NCI-H1105 treated with DMSO at 0.1 percent for 48 hours (cell line): ENCODE measurements at regions not wholly inside any gene's neighbourhood (a gene's known extent, or its start where the extent isn't known, plus 50 kb on each side); places are given as distances from the start of the nearest gene placed in this dataset.
A peak's percentile ranks its signal among the peaks of the same experiment; 100 is the strongest.
"Not testable (repeated sequence)": the region's sequence is repeated elsewhere in the genome, so short reads cannot be mapped to it uniquely, and the experiment has no call there.

Source experiments
- DNase-seq: peaks from one replicate; lab custom pipeline; 2025; lab: John Stamatoyannopoulos, UW

- no peak for DNase-seq
Measured at GRCh38 chr4:181807771-181808170, 435.4 kb upstream of the TENM3 start.

- no peak for DNase-seq
Measured at GRCh38 chr4:181810711-181811110, 432.5 kb upstream of the TENM3 start.

- not testable (repeated sequence) for DNase-seq
Measured at GRCh38 chr4:181811550-181811949, 431.7 kb upstream of the TENM3 start.

- DNase-seq: peak; percentile 63
Measured at GRCh38 chr4:181819946-181820345, 423.3 kb upstream of the TENM3 start.

GRCh38 chr4:181820553-181820952 lies 422.6 kb upstream of the TENM3 start:
- no peak for DNase-seq

- DNase-seq: peak; percentile 49
Measured at GRCh38 chr4:181821039-181822004, 421.9 kb upstream of the TENM3 start.

GRCh38 chr4:181822005-181822375 lies 421.2 kb upstream of the TENM3 start:
- DNase-seq: peak; percentile 60

- no peak for DNase-seq
Measured at GRCh38 chr4:181823183-181823582, 420.0 kb upstream of the TENM3 start.

- no peak for DNase-seq
Measured at GRCh38 chr4:181823645-181824044, 419.6 kb upstream of the TENM3 start.

- DNase-seq: no peak
Measured at GRCh38 chr4:181825564-181825963, 417.6 kb upstream of the TENM3 start.

- no peak for DNase-seq
Measured at GRCh38 chr4:181827246-181827645, 416.0 kb upstream of the TENM3 start.

GRCh38 chr4:181830404-181831035 lies 412.7 kb upstream of the TENM3 start:
- no peak for DNase-seq

GRCh38 chr4:181834071-181834470 lies 409.1 kb upstream of the TENM3 start:
- no peak for DNase-seq

- DNase-seq: no peak
Measured at GRCh38 chr4:181835348-181835747, 407.9 kb upstream of the TENM3 start.

- DNase-seq: no peak
Measured at GRCh38 chr4:181838253-181838652, 404.9 kb upstream of the TENM3 start.

GRCh38 chr4:181843797-181844196 lies 399.4 kb upstream of the TENM3 start:
- not testable (repeated sequence) for DNase-seq

- DNase-seq: no peak
Measured at GRCh38 chr4:181845617-181846016, 397.6 kb upstream of the TENM3 start.

- no peak for DNase-seq
Measured at GRCh38 chr4:181846934-181847333, 396.3 kb upstream of the TENM3 start.

GRCh38 chr4:181848357-181848756 lies 394.8 kb upstream of the TENM3 start:
- DNase-seq: no peak

GRCh38 chr4:181849472-181849871 lies 393.7 kb upstream of the TENM3 start:
- DNase-seq: no peak

GRCh38 chr4:181853881-181854511 lies 389.2 kb upstream of the TENM3 start:
- DNase-seq: no peak

GRCh38 chr4:181855307-181855706 lies 387.9 kb upstream of the TENM3 start:
- no peak for DNase-seq

- DNase-seq: not testable (repeated sequence)
Measured at GRCh38 chr4:181857471-181857870, 385.7 kb upstream of the TENM3 start.
